Activated CD4-positive, alpha-beta T cell treated with anti-CD3 and anti-CD28 coated beads, Interleukin-2, amount 50 U/mL, for 4 hours (primary cell): ENCODE measurements at regions not wholly inside any gene's neighbourhood (a gene's known extent, or its start where the extent isn't known, plus 50 kb on each side); places are given as distances from the start of the nearest gene placed in this dataset.
"Not testable (repeated sequence)": the region's sequence is repeated elsewhere in the genome, so short reads cannot be mapped to it uniquely, and the experiment has no call there.

Experiments
- DNase-seq, 2 experiments: peaks; one replicate each; pipeline ENCODE4 v3.0.0-alpha.2; 2020

GRCh38 chr6:21935142-21935541 is 341.6 kb downstream of the SOX4 start:
- DNase-seq, result no peak

- no peak for DNase-seq
These were observed 342.0 kb downstream of the SOX4 start for GRCh38 chr6:21935561-21936028.

- DNase-seq, result no peak
These were observed 343.9 kb downstream of the SOX4 start for GRCh38 chr6:21937466-21937865.

GRCh38 chr6:21939066-21939465 is 345.5 kb downstream of the SOX4 start:
- not testable (repeated sequence) for DNase-seq

- no peak for DNase-seq
These were observed 348.4 kb downstream of the SOX4 start for GRCh38 chr6:21941926-21942325.

- DNase-seq, result no peak
These were observed 349.3 kb downstream of the SOX4 start for GRCh38 chr6:21942897-21943296.

- DNase-seq, result no peak
These were observed 350.5 kb downstream of the PRL start for GRCh38 chr6:21946298-21946783.

GRCh38 chr6:21947227-21947626 is 349.6 kb downstream of the PRL start:
- DNase-seq, result not testable (repeated sequence)

GRCh38 chr6:21947731-21948386 is 349.0 kb downstream of the PRL start:
- DNase-seq, result no peak

GRCh38 chr6:21949211-21949801 is 347.5 kb downstream of the PRL start:
- no peak for DNase-seq

GRCh38 chr6:21952367-21952766 is 344.5 kb downstream of the PRL start:
- no peak for DNase-seq

GRCh38 chr6:21953831-21954801 is 342.7 kb downstream of the PRL start:
- DNase-seq, result no peak

- DNase-seq, result no peak
These were observed 341.7 kb downstream of the PRL start for GRCh38 chr6:21955053-21955595.

GRCh38 chr6:21955951-21956350 is 340.9 kb downstream of the PRL start:
- DNase-seq, result no peak

- no peak for DNase-seq
These were observed 338.4 kb downstream of the PRL start for GRCh38 chr6:21958428-21958827.

- DNase-seq, result no peak
These were observed 335.6 kb downstream of the PRL start for GRCh38 chr6:21961226-21961625.

- DNase-seq, result no peak
These were observed 331.8 kb downstream of the PRL start for GRCh38 chr6:21965016-21965415.

GRCh38 chr6:21965953-21966539 is 330.8 kb downstream of the PRL start:
- no peak for DNase-seq

GRCh38 chr6:21967056-21967974 is 329.5 kb downstream of the PRL start:
- DNase-seq, result no peak

- DNase-seq, result no peak
These were observed 328.4 kb downstream of the PRL start for GRCh38 chr6:21968411-21968810.

GRCh38 chr6:21969192-21969591 is 327.6 kb downstream of the PRL start:
- DNase-seq, result no peak
